Cardiac muscle cell (in vitro differentiated cells and primary cell): ENCODE measurements at regions not wholly inside any gene's neighbourhood (a gene's known extent, or its start where the extent isn't known, plus 50 kb on each side); places are given as distances from the start of the nearest gene placed in this dataset.
A peak's percentile ranks its signal among the peaks of the same experiment; 100 is the strongest.

ENCODE experiments used
- DNase-seq, 2 donors: peaks; one replicate each; pipeline versions ENCODE4 v3.0.0 to v3.0.0-alpha.2; 2010 to 2017; ENCODE audit warnings: low read depth in 1 of 2, low spot score in 1 of 2
- H3K27ac ChIP-seq: fragments of 200-600 bp; sonication (generic); 2 replicates; pipeline ENCODE4 v1.5.1; 2016
- H3K27me3 ChIP-seq: fragments of 200-600 bp; sonication (generic); 2 replicates; pipeline ENCODE4 v1.6.0; 2016; ENCODE audit warnings: control low read depth
- H3K36me3 ChIP-seq: fragments of 200-600 bp; sonication (generic); 2 replicates; pipeline ENCODE4 v1.5.1; 2016; ENCODE audit warnings: control low read depth
- H3K4me1 ChIP-seq: fragments of 200-600 bp; sonication (generic); 2 replicates; pipeline ENCODE4 v1.8.1; 2017; ENCODE audit warnings: low read depth, mild to moderate bottlenecking, mixed run types
- H3K4me3 ChIP-seq: fragments of 200-600 bp; sonication (generic); 2 replicates; pipeline ENCODE4 v1.5.1; 2016; ENCODE audit warnings: mild to moderate bottlenecking
- H3K9me3 ChIP-seq: fragments of 200-600 bp; sonication (generic); 2 replicates; pipeline ENCODE4 v1.5.1; 2017; ENCODE audit warnings: low read depth, mild to moderate bottlenecking, control low read depth
- CTCF ChIP-seq: IDR thresholded peaks from 2 replicates; pipeline ENCODE4 v1.5.1; 2012; ENCODE audit warnings: low read depth, mild to moderate bottlenecking, low read length

- H3K36me3 ChIP-seq, result no peaks in the 10 kb centered on the region
- no peaks in the 10 kb centered on the region for H3K4me1 ChIP-seq
- H3K27me3 ChIP-seq, result no peaks in the 10 kb centered on the region
- no peak for DNase-seq
- no peak overlapping the region for H3K27ac ChIP-seq
- no peak overlapping the region for H3K4me3 ChIP-seq
- no peak for TF ChIP-seq CTCF
- H3K9me3 ChIP-seq, result no peaks in the 10 kb centered on the region
These were observed 76.7 kb upstream of the ALOX12 start for GRCh38 chr17:6919158-6919557.

- H3K27me3 ChIP-seq, result no peaks in the 10 kb centered on the region
These were observed 72.5 kb upstream of the ALOX12 start for GRCh38 chr17:6923385-6923784.

GRCh38 chr17:6924208-6924607 is 71.6 kb upstream of the ALOX12 start:
- TF ChIP-seq CTCF, result no peak
- H3K4me1 ChIP-seq, result no peaks in the 10 kb centered on the region

More at GRCh38 chr17:6923385-6923784, 72.5 kb upstream of the ALOX12 start:
- no peaks in the 10 kb centered on the region for H3K9me3 ChIP-seq
- no peak for DNase-seq
- no peak for TF ChIP-seq CTCF
- H3K4me1 ChIP-seq, result no peaks in the 10 kb centered on the region
- no peak overlapping the region for H3K4me3 ChIP-seq
- no peaks in the 10 kb centered on the region for H3K36me3 ChIP-seq
- no peak overlapping the region for H3K27ac ChIP-seq

GRCh38 chr17:6926667-6927066 is 69.2 kb upstream of the ALOX12 start:
- TF ChIP-seq CTCF, result no peak
- Histone ChIP-seq H3K27me3 (no peaks in the 10 kb centered on the region), H3K9me3 (no peaks in the 10 kb centered on the region), H3K27ac (no peak overlapping the region), H3K4me3 (no peak overlapping the region), H3K4me1 (no peaks in the 10 kb centered on the region), H3K36me3 (no peaks in the 10 kb centered on the region)
- DNase-seq, result no peak

More at GRCh38 chr17:6924208-6924607, 71.6 kb upstream of the ALOX12 start:
- Histone ChIP-seq H3K36me3 (no peaks in the 10 kb centered on the region), H3K4me3 (no peak overlapping the region), H3K9me3 (no peaks in the 10 kb centered on the region), H3K27ac (no peak overlapping the region), H3K27me3 (no peaks in the 10 kb centered on the region)
- no peak for DNase-seq

- no peak for TF ChIP-seq CTCF
- Histone ChIP-seq H3K4me3 (no peak overlapping the region), H3K9me3 (no peaks in the 10 kb centered on the region), H3K4me1 (no peaks in the 10 kb centered on the region), H3K27ac (no peak overlapping the region), H3K36me3 (no peaks in the 10 kb centered on the region), H3K27me3 (no peaks in the 10 kb centered on the region)
- DNase-seq, result peak in 1 of 2 donors; percentile 88
These were observed 68.3 kb upstream of the ALOX12 start for GRCh38 chr17:6927290-6928126.
